GM21528 (cell line): ENCODE measurements at regions not wholly inside any gene's neighbourhood (a gene's known extent, or its start where the extent isn't known, plus 50 kb on each side); places are given as distances from the start of the nearest gene placed in this dataset.
"Not testable (repeated sequence)": the region's sequence is repeated elsewhere in the genome, so short reads cannot be mapped to it uniquely, and the experiment has no call there.

Experiments
- ATAC-seq: cut with Tn5 transposase; IDR thresholded peaks from one replicate; pipeline ENCODE4 v1.9.1; 2021; ENCODE audit warnings: mild to moderate bottlenecking, moderate library complexity; ENCODE audit not compliant: unreplicated experiment, low FRiP score

DNA sequence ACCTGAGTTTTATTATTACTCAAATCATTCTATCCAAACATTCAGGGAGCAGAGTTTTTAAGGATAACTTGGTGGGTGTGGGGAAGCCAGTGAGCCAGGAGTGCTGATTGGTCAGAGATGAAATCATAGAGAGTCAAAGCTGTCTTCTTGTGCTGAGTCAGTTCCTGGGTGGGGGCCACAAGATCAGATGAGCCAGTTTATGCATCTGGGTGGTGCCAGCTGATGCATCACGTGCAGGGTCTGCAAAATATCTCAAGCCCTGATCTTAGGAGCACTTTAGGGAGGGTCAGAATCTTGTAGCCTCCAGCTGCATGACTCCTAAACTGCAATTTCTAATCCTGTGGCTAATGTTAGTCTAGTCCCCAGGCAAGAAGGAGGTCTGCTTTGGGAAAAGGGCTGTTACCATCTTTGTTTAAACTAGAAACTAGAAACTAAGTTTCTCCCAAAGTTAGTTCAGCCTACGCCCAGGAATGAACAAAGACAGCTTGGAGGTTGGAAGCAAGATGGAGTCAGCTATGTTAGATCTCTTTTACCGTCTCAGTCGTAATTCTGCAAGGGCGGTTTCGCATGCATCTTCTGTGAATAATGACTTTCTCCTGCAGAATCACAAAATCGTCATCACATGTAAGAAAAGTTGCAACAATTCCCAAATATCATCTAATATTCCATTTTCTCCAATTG lies 97.5 kb downstream of the ZNF664 start:
- not testable (repeated sequence) for ATAC-seq

DNA sequence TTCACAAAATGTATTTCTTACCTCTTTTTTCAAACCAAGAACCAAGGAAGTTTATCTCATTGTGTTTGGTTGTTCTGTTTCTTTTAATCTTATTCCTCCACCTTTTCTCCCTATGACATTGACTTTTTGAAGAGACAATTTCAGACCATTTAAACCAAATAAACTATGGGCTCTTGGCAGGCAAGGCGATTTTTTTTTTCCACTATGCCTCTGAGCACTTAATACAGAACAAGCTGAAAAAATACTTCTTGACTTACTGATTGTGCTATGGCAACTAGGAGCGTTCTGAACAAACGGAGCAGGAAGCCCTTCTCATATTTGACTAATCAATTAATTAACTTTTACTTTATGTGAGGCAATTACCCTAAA lies 98.0 kb downstream of the ZNF664 start:
- no peak for ATAC-seq

DNA sequence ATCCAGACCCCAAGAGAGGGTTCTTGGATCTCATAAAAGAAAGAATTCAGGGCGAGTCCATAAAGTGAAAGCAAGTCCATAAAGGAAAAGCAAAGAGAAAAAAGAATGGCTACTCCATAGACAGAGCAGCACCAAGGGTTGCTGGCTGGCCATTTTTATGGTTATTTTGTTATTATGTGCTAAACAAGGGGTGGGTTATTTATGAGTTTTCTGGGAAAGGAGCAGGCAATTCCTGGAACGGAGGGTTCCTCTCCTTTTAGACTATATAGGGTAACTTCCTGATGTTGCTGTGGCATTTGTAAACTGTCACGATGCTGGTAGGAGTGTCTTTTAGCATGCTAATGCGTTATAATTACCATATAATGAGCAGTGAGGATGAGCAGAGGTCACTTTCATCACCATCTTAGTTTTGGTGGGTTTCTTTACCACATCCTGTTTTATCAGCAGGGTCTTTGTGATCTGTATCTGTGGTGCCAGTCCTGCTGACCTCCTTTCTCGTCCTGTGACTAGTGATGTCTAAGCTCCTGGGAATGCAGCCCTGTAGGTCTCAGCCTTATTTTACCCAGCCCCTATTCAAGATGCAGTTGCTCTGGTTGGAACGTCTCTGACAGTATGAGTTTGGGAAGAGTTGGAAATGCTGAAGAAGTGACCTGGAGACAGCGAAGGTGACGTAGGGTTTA lies 100.5 kb downstream of the ZNF664 start:
- ATAC-seq: no peak

DNA sequence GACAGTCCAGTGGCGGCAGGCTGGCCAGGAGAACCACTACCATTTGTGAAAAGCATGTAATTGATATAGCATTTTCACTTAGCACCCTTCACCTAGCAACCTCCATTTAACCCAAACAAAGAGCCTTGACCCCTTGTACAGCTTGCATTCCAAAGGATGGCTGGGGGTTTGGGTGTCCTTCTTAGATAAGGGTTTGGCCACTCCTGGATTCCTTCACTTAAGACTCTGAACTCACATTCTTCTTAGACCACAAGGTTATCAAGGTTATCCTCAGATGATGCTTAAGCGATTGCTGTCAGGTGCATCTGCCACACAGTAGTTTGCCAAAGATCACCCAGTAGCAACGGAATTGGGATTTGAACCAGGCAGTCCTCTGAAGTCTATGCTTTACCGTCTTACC lies 102.8 kb downstream of the ZNF664 start:
- no peak for ATAC-seq

DNA sequence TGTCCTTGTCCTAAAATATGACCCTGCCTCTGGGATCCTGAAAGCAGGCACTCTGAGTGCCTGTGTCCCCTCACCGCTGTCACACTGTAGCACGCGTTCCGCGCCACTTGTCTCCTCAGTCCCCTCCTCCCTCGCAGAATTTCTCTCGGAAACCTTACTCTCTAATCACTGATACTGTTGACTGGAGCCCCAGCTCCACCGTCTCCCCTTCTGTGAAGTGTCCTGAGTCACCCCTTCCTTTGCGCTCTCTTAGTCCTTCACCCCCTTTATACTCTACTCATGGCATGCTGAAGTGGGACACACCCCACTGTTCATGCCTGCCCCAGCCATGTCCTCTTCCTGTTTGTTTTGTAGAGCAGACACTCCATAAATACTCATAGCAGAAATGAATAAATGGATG lies 104.7 kb downstream of the ZNF664 start:
- ATAC-seq: no peak

DNA sequence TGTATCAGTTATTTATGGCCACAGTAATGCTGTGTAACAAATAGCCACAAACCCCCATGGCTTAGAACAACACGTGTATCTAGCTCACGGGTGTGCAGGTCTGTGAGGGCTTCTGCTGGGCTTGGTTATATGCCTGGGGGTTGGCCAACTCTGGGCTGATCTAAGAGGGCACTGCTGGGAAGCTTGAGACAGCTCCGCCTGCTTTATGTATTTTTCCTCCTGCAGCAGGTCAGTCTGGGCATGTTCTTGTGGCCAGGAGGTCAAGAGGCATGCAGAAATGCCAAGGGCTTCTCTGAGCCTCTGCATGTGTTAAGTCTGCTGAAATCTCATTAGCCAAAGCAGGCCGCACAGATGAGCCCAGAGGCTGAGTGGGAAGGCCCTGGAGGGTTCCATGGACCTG lies 105.8 kb downstream of the ZNF664 start:
- no peak for ATAC-seq

DNA sequence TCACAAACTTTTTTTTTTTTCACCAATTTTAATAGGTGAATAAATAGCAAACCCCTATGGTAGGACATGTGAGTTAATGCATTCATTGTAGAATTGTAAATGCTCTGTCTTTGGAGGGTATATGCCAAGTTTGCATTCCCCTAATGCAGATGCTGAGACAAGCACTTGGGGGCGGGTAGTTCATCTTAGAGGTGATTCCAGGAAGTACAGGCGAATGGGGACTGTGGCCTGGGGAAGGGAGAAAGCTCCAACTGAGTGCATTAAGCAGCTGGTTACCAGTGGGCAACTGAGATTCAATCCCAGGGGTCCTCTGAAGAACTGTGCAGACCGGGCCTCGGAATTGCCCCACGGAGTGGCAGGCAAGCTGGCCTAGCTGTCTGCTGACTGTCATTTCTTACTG lies 107.6 kb downstream of the ZNF664 start:
- no peak for ATAC-seq

DNA sequence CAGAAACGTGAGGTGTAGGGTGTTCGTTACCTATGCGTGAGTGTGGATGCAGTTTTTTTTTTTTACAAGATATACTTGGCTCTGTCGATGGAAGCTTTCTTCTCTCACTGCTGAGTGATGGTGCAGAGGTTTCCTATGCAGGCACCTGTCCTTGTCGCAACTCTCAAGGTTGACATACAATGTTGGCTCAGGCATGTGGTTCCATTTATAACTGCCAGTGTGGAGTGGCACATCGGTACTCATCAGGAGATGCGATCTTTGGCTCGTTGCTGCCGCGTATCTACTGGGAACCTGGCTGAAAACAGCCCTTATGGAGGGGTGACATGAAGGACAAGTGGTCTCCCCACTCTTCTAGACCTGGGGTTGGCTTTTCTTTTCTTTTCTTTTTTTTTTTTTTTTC lies 109.0 kb downstream of the ZNF664 start:
- ATAC-seq: no peak

DNA sequence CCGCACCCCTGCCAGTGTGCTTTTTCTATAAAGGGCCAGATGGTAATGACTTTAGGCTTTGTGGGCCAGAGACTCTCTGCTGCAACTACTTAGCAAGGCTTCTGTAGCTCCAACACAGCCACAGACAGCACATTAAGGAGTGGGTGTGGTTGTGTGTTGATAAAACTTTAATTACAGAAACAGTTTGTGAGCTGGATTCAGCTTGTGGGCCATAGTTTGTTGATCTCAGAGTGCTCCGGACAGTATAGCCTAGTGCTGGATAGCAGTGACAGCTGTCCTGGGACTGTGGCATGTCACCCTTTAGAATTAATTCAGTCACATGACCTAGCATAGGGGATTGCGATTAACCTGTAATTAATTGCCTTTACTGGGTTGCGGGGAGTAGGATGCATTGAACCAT lies 109.7 kb downstream of the ZNF664 start:
- ATAC-seq: no peak

DNA sequence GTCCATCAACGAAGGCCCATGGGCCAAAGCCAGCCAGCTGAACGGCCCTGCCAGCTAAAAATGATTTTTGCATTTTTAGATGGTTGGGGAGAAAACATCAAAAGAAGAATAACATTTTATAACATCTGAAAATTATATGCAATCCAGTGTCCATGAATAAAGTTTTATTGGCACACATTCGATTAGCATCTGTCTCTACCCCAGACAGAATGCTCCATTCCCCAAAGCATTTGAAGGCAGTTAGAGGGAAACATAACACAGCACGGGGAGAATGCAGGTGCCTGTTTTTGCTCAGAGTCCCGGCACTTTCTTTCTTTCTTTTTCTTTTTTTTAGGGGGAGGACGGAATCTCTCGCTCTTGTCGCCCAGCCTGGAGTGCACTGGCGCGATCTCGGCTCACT lies 110.7 kb downstream of the ZNF664 start:
- ATAC-seq: no peak

DNA sequence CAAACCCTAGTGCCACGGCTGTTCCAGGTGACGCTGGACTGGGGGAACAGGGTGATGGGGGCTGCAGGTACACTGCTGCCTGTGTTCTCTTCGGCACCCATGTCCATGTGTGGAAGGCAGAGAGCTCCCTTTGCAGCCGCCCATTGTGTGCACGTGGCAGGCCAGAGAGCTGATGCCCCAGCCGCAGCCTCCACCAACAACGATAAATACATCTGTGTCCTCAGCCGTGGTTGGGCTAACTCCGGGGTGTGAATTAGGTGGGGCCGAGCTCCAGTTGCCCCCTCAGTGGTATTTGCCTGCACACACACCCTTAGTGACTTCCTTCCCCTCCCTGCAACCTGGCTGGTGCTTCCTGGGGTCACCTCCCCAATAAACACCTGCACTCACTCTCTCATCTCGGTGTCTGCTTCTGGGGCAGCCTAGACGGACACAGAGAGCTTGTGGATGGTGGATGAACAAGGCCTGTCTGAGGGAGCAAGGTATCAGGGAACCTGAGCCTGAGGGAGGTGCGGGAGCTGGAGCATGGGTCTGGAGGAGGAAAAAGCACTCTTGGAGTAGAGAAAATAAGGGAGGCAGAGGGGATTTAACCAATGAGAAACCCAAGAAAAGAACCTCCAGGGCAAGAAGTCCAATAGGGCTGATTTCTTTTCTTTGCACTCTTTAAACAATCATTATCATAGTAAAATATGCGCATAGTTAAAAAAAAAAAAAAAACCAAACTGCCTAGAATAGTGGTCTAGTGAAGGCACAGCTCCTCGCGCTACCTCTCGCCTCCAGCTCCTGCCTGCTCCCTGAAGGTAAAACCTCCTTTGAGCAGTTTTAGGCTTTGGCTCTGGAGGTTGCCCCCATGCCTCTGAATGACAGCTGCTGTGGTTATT lies 112.6 kb downstream of the ZNF664 start:
- ATAC-seq: no peak

DNA sequence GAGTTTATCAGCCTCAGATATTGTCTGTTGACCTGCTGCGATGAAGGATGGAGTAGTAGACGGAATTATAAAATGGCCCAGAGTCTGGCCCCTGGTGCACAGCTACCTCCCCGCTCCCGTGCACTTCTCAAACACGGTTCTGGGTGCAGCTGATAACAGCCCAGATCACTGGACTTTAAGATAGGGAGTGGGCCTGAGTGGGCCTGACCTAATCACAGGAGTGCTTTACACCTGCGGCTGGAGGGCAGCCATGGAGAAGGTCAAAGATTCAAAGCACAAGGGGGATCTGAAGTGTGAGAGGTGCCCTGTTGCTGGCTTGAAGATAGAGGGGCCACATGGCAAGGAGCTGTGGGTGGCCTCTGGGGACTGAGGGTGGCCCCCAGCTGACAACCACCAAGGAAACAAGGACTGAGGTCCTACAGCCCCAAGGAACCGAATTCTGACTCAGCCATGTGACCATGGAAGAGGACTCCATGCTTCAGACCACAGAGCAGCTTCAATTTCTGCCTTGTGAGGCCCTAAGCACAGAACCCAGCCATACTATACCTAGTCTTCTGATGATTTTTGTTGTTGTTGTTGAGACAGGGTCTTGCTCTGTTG lies 113.4 kb downstream of the ZNF664 start:
- ATAC-seq: no peak

DNA sequence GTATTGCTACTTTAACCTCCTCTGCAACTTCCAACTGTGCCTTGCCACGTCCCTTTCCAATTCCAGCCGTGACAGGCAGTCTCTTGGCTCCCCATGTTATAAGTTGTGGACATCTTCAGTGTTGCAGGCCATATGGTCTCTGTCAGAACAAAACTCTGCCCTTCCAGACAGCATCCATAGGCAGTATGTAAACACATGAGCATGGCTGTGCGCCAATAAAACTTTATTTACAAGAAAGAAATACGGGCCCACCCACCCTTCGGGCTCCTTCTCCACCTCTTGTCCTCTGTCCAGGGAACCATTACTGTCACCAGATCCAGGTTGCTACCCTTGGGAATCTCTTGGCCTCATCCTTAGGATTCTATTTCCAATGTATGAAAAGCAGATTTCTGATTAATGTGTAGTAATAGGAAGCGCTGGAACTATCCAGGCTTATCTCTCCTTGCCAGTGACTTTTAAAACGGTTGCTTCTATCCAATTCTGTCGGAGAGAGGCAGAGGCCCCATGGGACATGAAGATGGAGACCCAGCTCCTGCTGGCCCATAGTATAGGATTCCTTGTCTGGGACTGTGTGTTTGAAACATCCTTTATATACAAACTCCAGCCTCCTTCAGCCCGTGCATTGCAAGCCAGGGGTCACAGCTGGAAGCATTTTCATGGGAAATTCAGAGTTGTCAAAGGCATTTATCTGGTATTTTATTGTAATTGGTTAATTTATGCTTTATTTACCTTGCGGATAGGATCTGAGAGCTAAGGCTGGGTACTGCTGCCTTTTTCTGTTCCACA lies 114.4 kb downstream of the ZNF664 start:
- ATAC-seq: no peak

DNA sequence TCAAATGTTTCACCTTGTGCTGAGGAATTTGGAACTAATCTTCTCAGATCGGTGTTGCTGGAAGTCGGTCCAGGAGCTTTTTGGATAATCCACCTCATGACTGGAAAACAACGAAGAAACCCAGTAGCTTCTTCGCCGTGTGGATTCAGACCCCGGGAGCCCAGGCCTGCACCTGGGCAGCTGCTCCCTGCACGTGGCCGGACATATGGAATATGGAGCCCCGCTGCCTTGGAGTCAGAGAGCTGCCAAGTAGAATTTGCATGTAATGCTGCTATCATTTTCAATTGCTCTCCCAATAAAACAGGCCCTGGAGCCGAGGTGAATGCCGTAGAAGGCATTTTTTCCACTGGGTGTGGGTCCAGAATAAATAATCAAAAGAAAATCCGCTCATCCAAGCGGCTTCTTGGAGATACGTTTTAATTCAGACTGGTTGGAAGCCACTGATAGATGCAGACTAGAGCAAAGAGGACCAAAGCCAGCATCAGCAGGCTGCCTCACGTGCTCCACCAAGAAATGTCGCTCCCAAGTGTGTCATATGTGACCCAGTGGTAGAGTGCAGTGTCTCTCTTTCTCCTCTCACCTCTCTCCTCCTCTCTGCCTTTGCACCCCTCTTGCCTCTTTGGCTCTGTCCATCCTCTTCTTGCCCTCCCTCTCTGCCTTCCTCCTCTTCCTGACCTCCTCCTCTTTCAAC lies 115.3 kb downstream of the ZNF664 start:
- ATAC-seq: no peak

DNA sequence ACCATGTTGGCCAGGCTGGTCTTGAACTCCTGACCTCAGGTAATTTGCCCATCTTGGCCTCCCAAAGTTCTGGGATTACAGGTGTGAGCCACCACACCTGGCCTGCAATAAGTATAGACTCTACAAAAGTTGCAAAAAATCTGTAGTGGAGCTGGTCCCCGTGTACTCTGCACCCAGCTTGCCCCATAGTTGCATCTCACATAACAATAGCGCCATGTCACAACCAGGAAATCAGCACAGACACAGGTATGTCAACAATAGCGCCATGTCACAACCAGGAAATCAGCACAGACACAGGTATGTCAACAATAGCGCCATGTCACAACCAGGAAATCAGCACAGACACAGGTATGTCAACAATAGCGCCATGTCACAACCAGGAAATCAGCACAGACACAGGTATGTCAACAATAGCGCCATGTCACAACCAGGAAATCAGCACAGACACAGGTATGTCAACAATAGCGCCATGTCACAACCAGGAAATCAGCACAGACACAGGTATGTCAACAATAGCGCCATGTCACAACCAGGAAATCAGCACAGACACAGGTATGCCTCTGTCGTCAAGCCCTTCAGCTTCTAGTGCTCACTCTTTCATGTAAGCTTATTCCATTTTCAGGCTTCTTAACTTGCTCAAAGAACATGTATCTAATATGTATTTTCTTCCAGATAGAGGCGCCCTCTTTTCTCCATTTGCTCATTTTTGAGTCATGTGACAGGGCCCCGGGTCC lies 116.3 kb downstream of the ZNF664 start:
- ATAC-seq: not testable (repeated sequence)

DNA sequence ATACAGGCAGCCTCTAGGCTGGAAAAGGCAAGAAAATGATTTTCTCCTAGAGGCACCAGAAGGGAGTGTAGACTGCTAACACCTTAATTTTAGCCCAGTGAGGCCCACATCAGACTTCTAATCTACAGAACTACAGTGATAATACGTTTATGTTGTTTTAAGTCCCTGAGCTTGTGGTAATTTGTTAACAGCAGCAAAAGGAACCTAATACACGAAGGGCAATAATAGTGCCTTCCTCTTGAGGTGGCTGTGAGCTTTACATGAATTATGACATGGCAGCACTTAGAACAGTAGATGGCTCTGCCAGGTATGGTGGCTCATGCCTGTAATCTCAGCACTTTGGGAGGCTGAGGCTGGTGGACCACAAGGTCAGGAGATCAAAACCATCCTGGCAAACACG lies 118.8 kb downstream of the ZNF664 start:
- ATAC-seq: no peak

DNA sequence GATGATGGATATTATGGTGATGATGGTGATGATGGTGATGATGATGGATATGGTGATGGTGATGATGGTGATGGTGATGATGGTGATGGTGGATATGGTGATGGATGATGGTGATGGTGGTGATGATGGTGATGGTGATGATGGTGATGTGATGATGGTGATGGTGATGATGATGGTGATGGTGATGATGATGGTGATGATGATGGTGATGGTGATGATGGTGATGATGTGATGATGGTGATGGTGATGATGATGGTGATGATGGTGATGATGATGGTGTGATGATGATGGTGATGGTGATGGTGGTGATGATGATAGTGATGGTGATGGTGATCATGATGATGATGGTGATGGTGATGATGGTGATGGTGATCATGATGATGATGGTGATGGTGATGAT lies 119.5 kb downstream of the ZNF664 start:
- not testable (repeated sequence) for ATAC-seq

DNA sequence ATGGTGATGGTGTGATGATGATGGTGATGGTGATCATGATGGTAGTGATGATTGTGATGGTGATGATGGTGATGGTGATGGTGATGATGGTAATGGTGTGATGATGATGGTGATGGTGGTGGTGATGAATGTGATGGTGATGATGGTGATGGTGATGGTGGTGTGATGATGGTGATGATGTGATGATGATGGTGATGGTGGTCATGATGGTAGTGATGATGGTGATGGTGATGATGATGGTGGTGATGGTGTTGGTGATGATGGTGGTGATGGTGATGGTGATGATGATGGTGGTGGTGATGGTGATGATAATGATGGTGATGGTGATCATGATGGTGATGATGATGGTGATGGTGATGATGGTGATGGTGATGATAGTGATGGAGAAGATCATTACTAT lies 120.3 kb downstream of the ZNF664 start:
- ATAC-seq: no peak

DNA sequence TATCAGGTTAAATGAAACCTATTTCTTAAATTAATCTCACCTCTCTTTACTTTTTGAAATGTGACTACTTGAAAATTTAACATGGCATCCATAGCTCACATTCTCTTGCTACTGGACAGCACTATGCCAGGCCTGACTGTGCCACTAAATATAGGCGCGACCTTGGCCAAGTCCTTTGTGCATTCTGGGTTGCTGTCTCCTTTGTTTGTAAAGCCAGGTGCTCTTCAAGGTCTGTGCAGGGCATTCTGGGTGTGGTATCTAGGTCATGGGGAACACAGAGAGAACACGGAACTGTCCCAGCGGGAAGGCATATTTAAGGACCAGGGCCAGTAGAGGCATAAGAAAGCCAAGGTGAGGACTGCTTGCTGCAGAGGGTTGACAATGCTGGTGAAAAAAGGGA lies 121.2 kb downstream of the ZNF664 start:
- no peak for ATAC-seq
